GM12865 (cell line): ENCODE measurements at regions not wholly inside any gene's neighbourhood (a gene's known extent, or its start where the extent isn't known, plus 50 kb on each side); places are given as distances from the start of the nearest gene placed in this dataset.

Source experiments
- DNase-seq: peaks from one replicate; pipeline ENCODE4 v3.0.0; 2010; ENCODE audit warnings: low read depth
- H3K4me3 ChIP-seq: 2 replicates; pipeline ENCODE4 v1.5.1; 2011; ENCODE audit warnings: mild to moderate bottlenecking, low read depth, low read length, control low read depth
- CTCF ChIP-seq: IDR thresholded peaks from 2 replicates; pipeline ENCODE4 v1.5.1; 2011; ENCODE audit warnings: low read length, control low read depth, low read depth, inconsistent platforms; ENCODE audit not compliant: insufficient read depth; ENCODE audit errors: missing control alignments

GRCh38 chr10:84660450-84661159 is 332.2 kb downstream of the CCSER2 start:
- DNase-seq, result no peak
- TF ChIP-seq CTCF, result no peak
- no peak overlapping the region for H3K4me3 ChIP-seq

DNA sequence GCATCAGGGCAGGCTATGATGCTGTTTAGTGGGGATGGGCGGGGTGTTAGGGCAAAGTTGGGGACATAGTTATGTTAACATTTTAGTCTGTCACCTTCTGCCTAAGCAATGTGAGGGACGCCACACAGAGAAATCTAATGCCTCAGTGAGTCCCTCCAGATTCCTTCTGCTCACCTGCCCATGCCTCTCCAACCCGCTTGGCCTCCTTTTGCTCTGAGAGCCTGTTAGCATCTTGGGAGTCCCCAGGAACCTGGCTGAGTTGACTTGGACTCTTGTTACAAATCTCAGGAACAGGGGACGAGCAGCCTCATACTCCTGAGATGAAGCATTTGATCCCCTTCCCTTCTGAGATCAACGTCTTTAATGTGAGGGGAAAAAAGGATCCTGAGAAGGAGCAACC is 336.8 kb downstream of the CCSER2 start:
- no peak for TF ChIP-seq CTCF
- no peak overlapping the region for H3K4me3 ChIP-seq
- DNase-seq, result no peak

DNA sequence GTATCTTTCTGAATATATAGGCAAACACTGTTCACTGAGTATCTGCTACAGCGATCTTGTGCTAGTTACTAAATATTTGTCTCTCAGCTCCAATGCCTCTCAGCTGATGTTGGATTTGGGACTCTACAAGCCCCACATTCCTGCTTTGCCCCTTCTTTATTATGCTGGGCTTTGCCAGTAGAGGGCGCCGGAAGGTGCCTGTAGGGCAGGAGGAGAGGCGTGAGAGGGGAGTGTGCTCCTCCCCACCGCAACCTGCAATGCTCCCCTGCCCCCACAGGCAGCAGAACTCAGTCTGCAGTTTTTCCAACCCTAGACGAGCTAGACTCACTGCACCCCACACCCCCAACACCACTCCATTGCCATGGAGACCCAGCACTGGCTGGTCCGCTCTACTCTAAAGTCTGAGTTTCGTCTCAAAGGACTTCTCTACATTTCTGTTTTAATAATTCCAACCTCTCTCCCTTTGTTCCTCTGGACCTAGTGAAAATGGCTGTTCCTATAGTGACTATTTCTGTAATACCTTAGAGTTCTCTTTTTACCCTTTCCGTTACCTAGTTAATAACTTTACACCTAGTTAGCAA is 337.6 kb downstream of the CCSER2 start:
- DNase-seq, result peak; percentile 42
- peak; percentile 75 for TF ChIP-seq CTCF

GRCh38 chr10:84668186-84668763 is 339.9 kb downstream of the CCSER2 start:
- H3K4me3 ChIP-seq, result no peak overlapping the region
- no peak for DNase-seq
- no peak for TF ChIP-seq CTCF

More for the DNA sequence above, 337.6 kb downstream of the CCSER2 start:
- H3K4me3 ChIP-seq, result no peak overlapping the region

DNA sequence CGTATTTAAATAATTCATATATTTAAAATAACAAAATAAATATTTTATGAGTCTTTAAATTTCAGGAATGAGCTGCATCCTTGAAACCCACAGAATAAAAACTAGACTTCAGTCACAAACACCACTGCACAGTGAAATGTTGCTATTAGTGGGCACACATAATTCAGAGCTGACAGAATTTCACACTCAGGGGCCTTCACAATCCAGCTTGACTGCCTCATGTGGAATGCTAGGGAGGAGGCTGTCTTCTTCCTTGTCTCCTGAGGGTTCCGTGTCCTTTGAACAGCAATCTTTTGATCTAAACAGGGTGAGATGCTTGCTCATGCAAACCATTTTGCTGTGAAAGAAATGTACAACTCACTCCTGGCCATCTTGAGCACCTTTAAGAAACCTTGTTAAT is 346.7 kb downstream of the CCSER2 start:
- DNase-seq, result no peak
- no peak for TF ChIP-seq CTCF

DNA sequence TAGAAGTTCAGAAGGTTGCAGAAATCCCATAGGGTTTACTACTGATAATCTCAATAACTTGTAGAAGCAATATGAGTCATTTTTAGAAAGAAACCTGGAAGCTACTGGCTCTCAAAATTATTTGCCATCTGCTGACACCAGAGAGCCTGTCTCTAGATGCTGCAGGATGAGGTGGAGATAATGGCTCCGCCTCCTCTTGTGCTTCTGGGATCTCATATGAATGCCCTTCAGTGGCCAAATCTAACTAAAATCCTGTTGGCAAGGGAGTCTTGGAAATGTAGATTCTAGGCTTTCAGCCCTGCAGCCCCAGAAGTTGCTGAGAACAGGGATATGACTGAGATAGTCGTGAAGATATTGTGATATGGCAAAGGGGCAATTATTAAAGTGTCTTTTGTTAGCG is 348.1 kb downstream of the CCSER2 start:
- DNase-seq, result no peak
- TF ChIP-seq CTCF, result no peak
- H3K4me3 ChIP-seq, result no peak overlapping the region

More for the DNA sequence above, 346.7 kb downstream of the CCSER2 start:
- H3K4me3 ChIP-seq, result no peak overlapping the region
